ENCODE measurements at regions not wholly inside any gene's neighbourhood (a gene's known extent, or its start where the extent isn't known, plus 50 kb on each side); places are given as distances from the start of the nearest gene placed in this dataset.
"Not testable (repeated sequence)": the region's sequence is repeated elsewhere in the genome, so short reads cannot be mapped to it uniquely, and the experiment has no call there.

DNA sequence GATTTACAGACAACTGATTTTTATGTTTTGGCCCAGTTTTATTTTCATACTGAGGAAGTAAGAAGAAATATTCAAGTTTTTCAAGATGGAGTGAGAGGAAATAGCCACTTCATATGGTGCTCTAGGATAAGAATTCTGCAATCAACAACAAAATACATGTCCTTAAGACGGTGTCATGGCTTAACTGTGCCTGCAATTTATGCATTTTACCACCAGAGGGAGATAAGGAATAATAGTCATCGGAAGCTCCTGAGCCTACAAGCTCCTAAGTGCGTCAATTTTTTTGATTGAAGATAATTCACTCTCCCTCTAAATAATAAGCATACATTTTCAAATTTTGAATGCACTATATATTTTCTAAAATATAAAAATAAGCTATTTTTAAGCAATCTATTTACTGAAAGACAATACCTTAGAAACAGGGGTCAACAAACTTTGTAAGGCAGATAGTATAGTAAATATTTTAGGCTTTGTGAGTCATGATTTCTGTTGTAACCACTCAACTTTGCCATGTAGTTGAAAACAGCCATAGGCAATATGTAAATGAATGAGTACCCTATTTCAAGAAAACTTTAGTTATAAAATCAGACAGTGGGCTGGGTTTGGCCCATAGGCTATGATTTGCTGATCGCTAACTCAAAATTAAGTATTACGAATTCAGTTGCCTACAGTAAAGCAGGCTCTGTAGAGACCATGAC, 230.9 kb upstream of the DTNBP1 start:
- peak; percentile 25 for TF ChIP-seq CTCF (IDR thresholded peaks at IDR 0.05; ENCODE audit: insufficient read depth, low read length, severe bottlenecking)
- Histone ChIP-seq H3K4me3 (ENCODE audit: low read depth, low read length) (no peak overlapping the region), H3K36me3 (ENCODE audit: control insufficient read depth, insufficient read depth, low read length) (no peaks in the 10 kb centered on the region), H3K27me3 (ENCODE audit: control insufficient read depth, insufficient read depth, low read length) (no peaks in the 10 kb centered on the region)
- DNase-seq (ENCODE audit: low read depth) = peak; percentile 42
- FAIRE-seq = no peak

- FAIRE-seq = no peak
- no peaks in the 10 kb centered on the region for H3K27me3 ChIP-seq (ENCODE audit: control insufficient read depth, insufficient read depth, low read length)
- no peak for TF ChIP-seq CTCF (IDR thresholded peaks at IDR 0.05; ENCODE audit: insufficient read depth, low read length, severe bottlenecking)
- no peak overlapping the region for H3K4me3 ChIP-seq (ENCODE audit: low read depth, low read length)
- H3K36me3 ChIP-seq (ENCODE audit: control insufficient read depth, insufficient read depth, low read length) = no peaks in the 10 kb centered on the region
- DNase-seq (ENCODE audit: low read depth) = no peak
These were observed 229.5 kb upstream of the DTNBP1 start for GRCh38 chr6:15892369-15892768.

DNA sequence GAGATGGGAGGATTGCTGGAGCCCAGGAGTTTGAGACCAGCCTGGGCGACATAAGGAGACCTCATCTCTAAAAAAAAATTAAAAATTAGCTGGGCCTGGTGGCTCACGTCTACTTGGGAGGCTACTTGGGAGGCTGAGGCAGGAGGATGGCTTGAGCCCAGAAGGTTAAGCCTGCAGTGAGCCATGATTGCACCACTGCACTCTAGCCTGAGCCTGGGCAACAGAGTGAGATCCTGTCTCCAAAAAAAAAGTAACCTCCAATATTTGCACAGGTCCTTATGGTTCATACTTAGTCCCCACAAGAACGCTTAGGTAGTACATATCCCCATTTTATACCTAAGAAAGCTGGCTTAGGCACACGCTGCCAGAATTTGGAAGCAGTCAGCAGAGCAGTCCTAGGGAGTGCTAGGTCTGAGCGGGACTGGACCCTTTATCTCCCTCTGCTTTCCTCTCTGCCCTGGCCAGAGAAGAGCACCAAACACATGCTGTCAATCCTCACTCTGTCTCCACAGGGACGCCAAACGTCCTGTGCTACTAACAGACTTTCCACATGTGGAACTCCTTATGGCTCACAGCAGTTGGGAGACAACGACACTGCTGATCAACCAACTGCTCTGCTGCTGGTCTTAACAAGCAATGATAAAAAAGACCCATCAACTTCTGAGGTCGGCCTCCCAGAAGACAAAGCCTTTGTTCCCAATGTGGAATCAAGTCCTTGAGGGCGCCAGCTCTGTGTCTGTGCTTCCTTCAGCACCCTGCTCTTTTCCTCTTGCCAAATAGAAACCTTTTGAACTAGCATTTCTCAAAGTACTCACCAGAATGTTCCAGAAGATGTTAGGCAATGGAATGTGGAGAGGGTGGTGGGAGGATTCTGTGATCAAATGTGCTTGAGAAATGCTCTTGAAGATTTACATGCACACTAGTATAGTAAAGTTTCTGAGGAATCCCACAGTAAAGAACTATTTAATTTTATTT, 226.3 kb upstream of the DTNBP1 start:
- Histone ChIP-seq H3K4me3 (ENCODE audit: low read depth, low read length) (no peak overlapping the region), H3K36me3 (ENCODE audit: control insufficient read depth, insufficient read depth, low read length) (no peaks in the 10 kb centered on the region), H3K27me3 (ENCODE audit: control insufficient read depth, insufficient read depth, low read length) (no peaks in the 10 kb centered on the region)
- no peak for FAIRE-seq
- no peak for TF ChIP-seq CTCF (IDR thresholded peaks at IDR 0.05; ENCODE audit: insufficient read depth, low read length, severe bottlenecking)
- no peak for DNase-seq (ENCODE audit: low read depth)

GRCh38 chr6:15887491-15888461, 224.9 kb upstream of the DTNBP1 start:
- Histone ChIP-seq H3K36me3 (ENCODE audit: control insufficient read depth, insufficient read depth, low read length) (no peaks in the 10 kb centered on the region), H3K27me3 (ENCODE audit: control insufficient read depth, insufficient read depth, low read length) (no peaks in the 10 kb centered on the region), H3K4me3 (ENCODE audit: low read depth, low read length) (no peak overlapping the region)
- peak; percentile 71 for DNase-seq (ENCODE audit: low read depth)
- no peak for TF ChIP-seq CTCF (IDR thresholded peaks at IDR 0.05; ENCODE audit: insufficient read depth, low read length, severe bottlenecking)
- FAIRE-seq = no peak

DNA sequence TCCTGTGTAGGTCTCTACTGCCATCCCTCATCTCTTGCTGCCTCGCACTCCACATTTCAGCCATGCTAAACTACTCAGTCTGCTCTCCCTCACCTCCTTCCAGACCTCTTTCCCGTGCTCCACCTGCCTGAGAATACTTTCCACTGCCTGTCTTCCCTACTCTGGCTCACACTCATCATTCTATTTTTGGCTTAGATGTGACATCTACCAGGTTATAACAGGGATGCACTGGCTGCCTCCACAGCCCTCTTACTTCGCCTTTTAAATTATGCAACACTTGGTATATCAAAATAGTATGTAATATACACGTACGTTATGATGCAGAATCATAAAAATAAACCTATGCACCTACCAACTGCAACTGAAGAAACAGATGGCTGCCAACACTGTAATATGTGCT, 222.8 kb upstream of the DTNBP1 start:
- TF ChIP-seq CTCF (IDR thresholded peaks at IDR 0.05; ENCODE audit: insufficient read depth, low read length, severe bottlenecking) = no peak
- FAIRE-seq = peak; percentile 7
- no peaks in the 10 kb centered on the region for H3K27me3 ChIP-seq (ENCODE audit: control insufficient read depth, insufficient read depth, low read length)

GRCh38 chr6:15883593-15883992, 220.8 kb upstream of the DTNBP1 start:
- DNase-seq (ENCODE audit: low read depth); H3K4me3 ChIP-seq (ENCODE audit: low read depth, low read length); FAIRE-seq; H3K36me3 ChIP-seq (ENCODE audit: control insufficient read depth, insufficient read depth, low read length); H3K27me3 ChIP-seq (ENCODE audit: control insufficient read depth, insufficient read depth, low read length): not testable (repeated sequence)

More for the DNA sequence above, 222.8 kb upstream of the DTNBP1 start:
- Histone ChIP-seq H3K4me3 (ENCODE audit: low read depth, low read length) (no peak overlapping the region), H3K36me3 (ENCODE audit: control insufficient read depth, insufficient read depth, low read length) (no peaks in the 10 kb centered on the region)
- DNase-seq (ENCODE audit: low read depth) = no peak

Measured in bronchial epithelial cell (primary cell).